WTC11 (cell line): ENCODE measurements at regions not wholly inside any gene's neighbourhood (a gene's known extent, or its start where the extent isn't known, plus 50 kb on each side); places are given as distances from the start of the nearest gene placed in this dataset.

Experiments used
- ATAC-seq: fragments of 200-7000 bp; cut with Tn5 transposase; 2 replicates; pipeline ENCODE4 v1.10.0; 2021; ENCODE audit warnings: mild to moderate bottlenecking, moderate library complexity
- CTCF ChIA-PET: fragments of 300-600 bp; sonication (Branson Sonifier 250); formaldehyde crosslinking; loops from one replicate; lab custom pipeline; 2021; ENCODE audit warnings: antibody characterized with exemption; lab: Charles Lee
- POLR2A ChIA-PET: fragments of 350-600 bp; sonication (Branson Sonifier 250); formaldehyde crosslinking; loops from one replicate; lab custom pipeline; 2021; ENCODE audit warnings: antibody characterized with exemption; lab: Charles Lee
- DNase-seq: peaks from one replicate; pipeline ENCODE4 v3.0.0; 2021; ENCODE audit warnings: low spot score
- H3K27ac Mint-ChIP-seq: 2 replicates; pipeline ENCODE4 v1.8.0; 2021; ENCODE audit warnings: mixed read lengths
- H3K27me3 Mint-ChIP-seq: 2 replicates; pipeline ENCODE4 v1.8.0; 2021; ENCODE audit warnings: low read depth, mild to moderate bottlenecking, moderate library complexity, mixed read lengths
- H3K36me3 Mint-ChIP-seq: 2 replicates; pipeline ENCODE4 v1.8.0; 2021; ENCODE audit warnings: mixed read lengths
- H3K4me1 Mint-ChIP-seq: 2 replicates; pipeline ENCODE4 v1.8.0; 2022; ENCODE audit warnings: mixed read lengths
- H3K4me3 Mint-ChIP-seq: 2 replicates; pipeline ENCODE4 v1.8.0; 2021; ENCODE audit warnings: mild to moderate bottlenecking, moderate library complexity, mixed read lengths
- H3K9me3 Mint-ChIP-seq: 2 replicates; pipeline ENCODE4 v1.8.0; 2021; ENCODE audit warnings: mixed read lengths
- ARID4B ChIP-seq: sonication (generic); formaldehyde crosslinking; IDR thresholded peaks from 2 replicates; pipeline ENCODE4 v1.8.0; 2023; ENCODE audit warnings: missing genetic modification reagents, mild to moderate bottlenecking, borderline replicate concordance
- CREM ChIP-seq: sonication (generic); formaldehyde crosslinking; IDR thresholded peaks from 2 replicates; pipeline ENCODE4 v1.8.1; 2022; ENCODE audit warnings: mild to moderate bottlenecking, missing genetic modification reagents, moderate library complexity
- GTF2I ChIP-seq: fragments of 250-450 bp; sonication (Bioruptor Pico); conservative IDR thresholded peaks from 2 replicates; pipeline ENCODE4 v1.4.0; 2021; ENCODE audit warnings: mild to moderate bottlenecking
- KAT7 ChIP-seq: sonication (generic); formaldehyde crosslinking; IDR thresholded peaks from 2 replicates; pipeline ENCODE4 v1.8.1; 2023; ENCODE audit warnings: missing genetic modification reagents, mild to moderate bottlenecking, borderline replicate concordance
- MLX ChIP-seq: sonication (generic); formaldehyde crosslinking; IDR thresholded peaks from 2 replicates; pipeline ENCODE4 v1.8.1; 2023; ENCODE audit warnings: mild to moderate bottlenecking, missing genetic modification reagents, moderate library complexity
- MYBL2 ChIP-seq: sonication (generic); formaldehyde crosslinking; IDR thresholded peaks from 2 replicates; pipeline ENCODE4 v1.8.1; 2023; ENCODE audit warnings: mild to moderate bottlenecking, moderate library complexity, missing genetic modification reagents
- OVOL2 ChIP-seq: fragments of 250-450 bp; sonication (Bioruptor Pico); IDR thresholded peaks from 2 replicates; pipeline ENCODE4 v1.9.0; 2021; ENCODE audit warnings: mild to moderate bottlenecking, borderline replicate concordance
- SMAD3 ChIP-seq: sonication (generic); formaldehyde crosslinking; IDR thresholded peaks from 2 replicates; pipeline ENCODE4 v1.8.0; 2022; ENCODE audit warnings: missing genetic modification reagents, mild to moderate bottlenecking, borderline replicate concordance
- SP1 ChIP-seq: sonication (generic); formaldehyde crosslinking; conservative IDR thresholded peaks from 2 replicates; pipeline ENCODE4 v1.8.1; 2022; ENCODE audit warnings: missing genetic modification reagents
- TEAD4 ChIP-seq: sonication (generic); formaldehyde crosslinking; IDR thresholded peaks from 2 replicates; pipeline ENCODE4 v1.8.0; 2022; ENCODE audit warnings: mild to moderate bottlenecking, missing genetic modification reagents
- ZBTB21 ChIP-seq: sonication (generic); formaldehyde crosslinking; IDR thresholded peaks from 2 replicates; pipeline ENCODE4 v1.8.1; 2023; ENCODE audit warnings: mild to moderate bottlenecking, missing genetic modification reagents, borderline replicate concordance
- ZNF263 ChIP-seq: sonication (generic); formaldehyde crosslinking; IDR thresholded peaks from 2 replicates; pipeline ENCODE4 v1.8.1; 2022; ENCODE audit warnings: low read depth, mild to moderate bottlenecking, moderate library complexity, missing genetic modification reagents
- ZNF423 ChIP-seq: fragments of 250-450 bp; sonication (Bioruptor Pico); IDR thresholded peaks from 2 replicates; pipeline ENCODE4 v2.1.2; 2022; ENCODE audit warnings: mild to moderate bottlenecking, moderate library complexity
- ZSCAN18 ChIP-seq: fragments of 250-450 bp; sonication (Bioruptor Pico); IDR thresholded peaks from 2 replicates; pipeline ENCODE4 v2.1.2; 2022; ENCODE audit warnings: mild to moderate bottlenecking, moderate library complexity
- TF ChIP-seq, protein P1 (sequence below): sonication (generic); formaldehyde crosslinking; IDR thresholded peaks from 2 replicates; pipeline ENCODE4 v1.8.1; 2023; ENCODE audit warnings: mild to moderate bottlenecking, moderate library complexity, missing genetic modification reagents
- TF ChIP-seq, protein P2 (sequence below): sonication (generic); formaldehyde crosslinking; IDR thresholded peaks from 2 replicates; pipeline ENCODE4 v1.8.1; 2023; ENCODE audit warnings: mild to moderate bottlenecking, missing genetic modification reagents, moderate library complexity
- TF ChIP-seq, protein P3 (sequence below): sonication (generic); formaldehyde crosslinking; IDR thresholded peaks from 2 replicates; pipeline ENCODE4 v1.8.0; 2022; ENCODE audit warnings: mild to moderate bottlenecking, missing genetic modification reagents

GRCh38 chr6:98546376-98546775, 288.0 kb upstream of the POU3F2 start:
- no peaks in the 10 kb centered on the region for H3K9me3 Mint-ChIP-seq
- no peaks in the 10 kb centered on the region for H3K36me3 Mint-ChIP-seq
- no peak for ATAC-seq
- ChIA-PET POLR2A (no interaction called here), CTCF (no interaction called here)
- TF ChIP-seq MLX (CRISPR knock-in tag), result no peak
- H3K27me3 Mint-ChIP-seq, result no peaks in the 10 kb centered on the region
- DNase-seq, result no peak
- peaks cover 25% of the 10 kb centered on the region for H3K4me1 Mint-ChIP-seq
- H3K27ac Mint-ChIP-seq, result no peak overlapping the region
- H3K4me3 Mint-ChIP-seq, result no peak overlapping the region

- POLR2A ChIA-PET, result no interaction called here
- TF ChIP-seq MYBL2 (no peak), SMAD3 (CRISPR knock-in tag) (no peak), GTF2I (CRISPR knock-in tag) (no peak), OVOL2 (CRISPR knock-in tag) (no peak), KAT7 (CRISPR knock-in tag) (no peak), ARID4B (no peak), CREM (CRISPR knock-in tag) (no peak), ZBTB21 (CRISPR knock-in tag) (no peak), TEAD4 (CRISPR knock-in tag) (no peak), ZSCAN18 (CRISPR knock-in tag) (no peak), SP1 (CRISPR knock-in tag) (no peak), ZNF423 (CRISPR knock-in tag) (no peak), ZNF263 (CRISPR knock-in tag) (no peak)
- TF ChIP-seq, protein P1, sequence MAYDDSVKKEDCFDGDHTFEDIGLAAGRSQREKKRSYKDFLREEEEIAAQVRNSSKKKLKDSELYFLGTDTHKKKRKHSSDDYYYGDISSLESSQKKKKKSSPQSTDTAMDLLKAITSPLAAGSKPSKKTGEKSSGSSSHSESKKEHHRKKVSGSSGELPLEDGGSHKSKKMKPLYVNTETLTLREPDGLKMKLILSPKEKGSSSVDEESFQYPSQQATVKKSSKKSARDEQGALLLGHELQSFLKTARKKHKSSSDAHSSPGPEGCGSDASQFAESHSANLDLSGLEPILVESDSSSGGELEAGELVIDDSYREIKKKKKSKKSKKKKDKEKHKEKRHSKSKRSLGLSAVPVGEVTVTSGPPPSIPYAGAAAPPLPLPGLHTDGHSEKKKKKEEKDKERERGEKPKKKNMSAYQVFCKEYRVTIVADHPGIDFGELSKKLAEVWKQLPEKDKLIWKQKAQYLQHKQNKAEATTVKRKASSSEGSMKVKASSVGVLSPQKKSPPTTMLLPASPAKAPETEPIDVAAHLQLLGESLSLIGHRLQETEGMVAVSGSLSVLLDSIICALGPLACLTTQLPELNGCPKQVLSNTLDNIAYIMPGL (CRISPR knock-in tag), result no peak
- TF ChIP-seq, protein P2, sequence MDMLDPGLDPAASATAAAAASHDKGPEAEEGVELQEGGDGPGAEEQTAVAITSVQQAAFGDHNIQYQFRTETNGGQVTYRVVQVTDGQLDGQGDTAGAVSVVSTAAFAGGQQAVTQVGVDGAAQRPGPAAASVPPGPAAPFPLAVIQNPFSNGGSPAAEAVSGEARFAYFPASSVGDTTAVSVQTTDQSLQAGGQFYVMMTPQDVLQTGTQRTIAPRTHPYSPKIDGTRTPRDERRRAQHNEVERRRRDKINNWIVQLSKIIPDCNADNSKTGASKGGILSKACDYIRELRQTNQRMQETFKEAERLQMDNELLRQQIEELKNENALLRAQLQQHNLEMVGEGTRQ (CRISPR knock-in tag), result no peak
- TF ChIP-seq, protein P3, sequence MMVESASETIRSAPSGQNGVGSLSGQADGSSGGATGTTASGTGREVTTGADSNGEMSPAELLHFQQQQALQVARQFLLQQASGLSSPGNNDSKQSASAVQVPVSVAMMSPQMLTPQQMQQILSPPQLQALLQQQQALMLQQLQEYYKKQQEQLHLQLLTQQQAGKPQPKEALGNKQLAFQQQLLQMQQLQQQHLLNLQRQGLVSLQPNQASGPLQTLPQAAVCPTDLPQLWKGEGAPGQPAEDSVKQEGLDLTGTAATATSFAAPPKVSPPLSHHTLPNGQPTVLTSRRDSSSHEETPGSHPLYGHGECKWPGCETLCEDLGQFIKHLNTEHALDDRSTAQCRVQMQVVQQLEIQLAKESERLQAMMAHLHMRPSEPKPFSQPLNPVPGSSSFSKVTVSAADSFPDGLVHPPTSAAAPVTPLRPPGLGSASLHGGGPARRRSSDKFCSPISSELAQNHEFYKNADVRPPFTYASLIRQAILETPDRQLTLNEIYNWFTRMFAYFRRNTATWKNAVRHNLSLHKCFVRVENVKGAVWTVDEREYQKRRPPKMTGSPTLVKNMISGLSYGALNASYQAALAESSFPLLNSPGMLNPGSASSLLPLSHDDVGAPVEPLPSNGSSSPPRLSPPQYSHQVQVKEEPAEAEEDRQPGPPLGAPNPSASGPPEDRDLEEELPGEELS (CRISPR knock-in tag), result no peak
- Mint-ChIP-seq H3K4me1 (peaks cover 19% of the 10 kb centered on the region), H3K36me3 (no peaks in the 10 kb centered on the region), H3K27me3 (no peaks in the 10 kb centered on the region), H3K4me3 (no peak overlapping the region), H3K27ac (no peak overlapping the region), H3K9me3 (no peaks in the 10 kb centered on the region)
- peak; percentile 43; the same call in 1 of the 2 replicates for ATAC-seq
- CTCF ChIA-PET, result no interaction called here
- no peak for DNase-seq
Measured at GRCh38 chr6:98547151-98547550, 287.2 kb upstream of the POU3F2 start.
